ENCODE measurements at regions not wholly inside any gene's neighbourhood (a gene's known extent, or its start where the extent isn't known, plus 50 kb on each side); places are given as distances from the start of the nearest gene placed in this dataset.

DNA sequence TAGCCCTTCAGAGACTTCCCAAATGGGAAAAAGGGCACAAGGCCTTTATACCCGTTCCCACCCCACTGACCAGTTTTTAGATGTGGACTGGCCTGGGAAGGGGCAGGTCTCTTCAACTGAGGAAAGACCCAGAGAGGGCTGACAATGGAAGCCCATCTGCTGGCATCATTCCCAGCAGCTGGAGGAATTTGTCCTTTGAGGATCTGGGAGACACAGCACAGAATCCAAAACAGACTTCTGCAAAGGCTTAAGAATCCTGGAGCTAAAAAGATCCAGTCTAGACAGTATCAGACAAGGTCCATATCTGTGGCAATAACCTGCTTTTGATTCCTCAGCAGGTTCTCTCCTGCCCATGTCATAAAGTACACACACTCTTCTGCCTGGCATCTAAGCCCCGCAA is 329.2 kb downstream of the TMEM167A start:
- intact Hi-C loops (cut with micrococcal nuclease): no loop called here
- DNase-seq: no peak
- Mint-ChIP-seq H3K27me3 (no peaks in the 10 kb centered on the region), H3K4me3 (no peak overlapping the region), H3K4me1 (ENCODE audit: low read depth) (peaks cover 17% of the 10 kb centered on the region), H3K9me3 (peaks cover 7% of the 10 kb centered on the region), H3K36me3 (no peaks in the 10 kb centered on the region), H3K27ac (no peak overlapping the region)
- ChIA-PET CTCF (no interaction called here), POLR2A (no interaction called here)

DNA sequence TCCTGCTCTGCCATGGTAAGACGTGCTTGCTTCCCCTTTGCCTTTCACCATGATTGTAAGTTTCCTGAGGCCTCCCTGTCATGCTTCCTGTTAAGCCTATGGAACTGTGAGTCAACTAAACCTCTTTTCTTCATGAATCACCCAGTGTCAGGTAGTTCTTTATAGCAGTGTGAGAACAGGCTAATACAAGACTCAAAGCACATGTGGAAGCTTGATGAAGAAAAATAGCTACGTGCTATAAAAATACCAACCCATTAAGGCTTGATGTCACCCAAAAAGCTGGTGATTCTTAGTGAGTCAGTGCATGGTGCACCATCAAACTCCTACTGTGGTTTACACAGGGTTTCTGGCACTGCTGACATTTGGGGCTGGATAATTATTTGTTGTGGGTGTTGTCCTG is 332.2 kb downstream of the TMEM167A start:
- Mint-ChIP-seq H3K36me3 (no peaks in the 10 kb centered on the region), H3K9me3 (peaks cover 2% of the 10 kb centered on the region), H3K4me3 (no peak overlapping the region), H3K27me3 (no peaks in the 10 kb centered on the region), H3K27ac (no peak overlapping the region), H3K4me1 (ENCODE audit: low read depth) (peaks cover 17% of the 10 kb centered on the region)
- intact Hi-C loops (cut with micrococcal nuclease): no loop called here
- DNase-seq: no peak
- CTCF ChIA-PET: no interaction called here
- POLR2A ChIA-PET: no interaction called here

DNA sequence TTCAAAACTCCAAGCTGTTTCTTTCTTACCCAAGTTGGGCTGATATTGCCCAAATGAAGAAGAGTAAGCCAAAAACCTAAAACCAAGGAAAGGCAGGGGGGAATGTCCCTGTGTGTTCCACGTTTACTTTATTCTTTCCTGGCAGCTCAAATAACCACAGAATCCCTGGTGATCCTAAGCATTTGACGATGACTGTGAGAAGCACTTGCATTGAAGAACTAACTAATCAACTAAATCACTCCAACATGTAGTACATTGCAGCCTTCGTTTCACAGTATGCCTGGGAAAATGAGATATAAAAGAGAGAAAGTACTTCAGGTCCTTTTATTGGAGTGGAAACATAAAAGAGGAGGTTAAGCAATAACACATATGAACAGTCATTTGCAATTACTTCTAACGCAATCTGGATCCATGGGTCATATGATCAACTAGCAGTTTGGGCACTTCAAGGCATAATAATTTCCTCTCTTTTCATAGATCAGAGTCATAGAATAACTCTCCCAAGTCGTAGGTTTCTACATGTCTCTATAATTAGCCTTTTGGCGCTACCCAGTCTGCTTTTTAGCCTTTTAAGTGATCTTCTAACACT is 338.4 kb downstream of the TMEM167A start:
- Mint-ChIP-seq H3K4me3 (no peak overlapping the region), H3K9me3 (no peaks in the 10 kb centered on the region), H3K27ac (no peak overlapping the region), H3K36me3 (no peaks in the 10 kb centered on the region), H3K27me3 (no peaks in the 10 kb centered on the region), H3K4me1 (ENCODE audit: low read depth) (no peaks in the 10 kb centered on the region)
- ChIA-PET CTCF (no interaction called here), POLR2A (no interaction called here)
- intact Hi-C loops (cut with micrococcal nuclease): no loop called here
- no peak for DNase-seq

DNA sequence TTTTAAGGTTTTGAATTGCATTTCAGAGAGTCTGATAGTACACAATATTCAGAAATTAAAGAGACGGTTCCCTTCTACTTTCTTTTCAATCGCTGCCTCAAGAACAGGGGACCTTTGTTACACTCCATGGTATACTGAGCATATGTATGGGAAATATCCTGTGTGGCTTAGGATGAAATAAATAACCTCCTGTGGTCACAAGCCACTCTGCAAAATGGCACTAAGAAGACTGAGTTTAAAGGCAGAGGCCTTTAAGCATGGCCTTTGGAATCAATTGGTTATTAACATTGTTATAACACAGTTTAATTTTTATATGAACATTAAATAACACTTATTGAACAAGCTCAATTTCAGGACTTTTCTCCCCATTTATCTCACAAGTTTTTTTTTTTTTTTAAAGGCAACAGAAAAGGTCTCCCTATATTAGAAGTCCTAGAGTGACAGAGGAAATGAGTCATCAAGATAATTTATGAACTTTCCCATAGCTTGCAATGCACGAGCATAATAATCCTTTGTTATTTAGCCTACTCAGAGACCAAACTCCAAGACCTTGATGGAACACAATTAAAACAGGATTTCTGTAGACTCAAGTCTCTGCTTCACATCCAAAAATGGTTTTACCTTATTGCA is 341.9 kb downstream of the TMEM167A start:
- Mint-ChIP-seq H3K27ac (no peak overlapping the region), H3K4me3 (no peak overlapping the region), H3K4me1 (ENCODE audit: low read depth) (no peaks in the 10 kb centered on the region), H3K27me3 (no peaks in the 10 kb centered on the region), H3K36me3 (no peaks in the 10 kb centered on the region), H3K9me3 (no peaks in the 10 kb centered on the region)
- intact Hi-C loops (cut with micrococcal nuclease): no loop called here
- ChIA-PET CTCF (interaction anchor here (0.7 kb wide), 1 partner anchor 36 kb away, joined by 3 read pairs; no protein-coding TSS in a partner anchor), POLR2A (no interaction called here)
- no peak for DNase-seq

DNA sequence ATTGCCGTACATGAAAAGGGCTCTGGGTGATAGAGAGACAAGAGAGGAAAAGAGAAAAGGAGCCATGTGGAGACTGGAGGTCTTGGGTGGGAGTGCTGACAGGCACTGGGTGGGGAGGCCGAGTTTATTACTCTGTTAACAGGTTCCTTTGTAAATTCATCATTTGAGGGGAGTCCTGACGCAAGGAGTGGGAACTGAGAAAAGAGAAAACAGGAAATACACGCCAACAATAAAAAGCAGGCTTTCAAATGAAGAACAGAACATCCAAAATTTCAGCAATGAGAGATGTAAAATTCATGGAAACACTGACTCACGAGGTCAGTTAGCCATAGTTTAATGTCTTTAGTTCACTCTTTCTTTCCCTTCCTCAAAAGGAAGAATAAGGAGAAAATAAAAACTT is 342.8 kb downstream of the TMEM167A start:
- ChIA-PET CTCF (no interaction called here), POLR2A (no interaction called here)
- H3K4me3 Mint-ChIP-seq: no peak overlapping the region
- no peaks in the 10 kb centered on the region for H3K4me1 Mint-ChIP-seq (ENCODE audit: low read depth)
- DNase-seq: no peak
- H3K36me3 Mint-ChIP-seq: no peaks in the 10 kb centered on the region
- no peaks in the 10 kb centered on the region for H3K27me3 Mint-ChIP-seq
- no peaks in the 10 kb centered on the region for H3K9me3 Mint-ChIP-seq
- no peak overlapping the region for H3K27ac Mint-ChIP-seq
- intact Hi-C loops (cut with micrococcal nuclease): no loop called here

DNA sequence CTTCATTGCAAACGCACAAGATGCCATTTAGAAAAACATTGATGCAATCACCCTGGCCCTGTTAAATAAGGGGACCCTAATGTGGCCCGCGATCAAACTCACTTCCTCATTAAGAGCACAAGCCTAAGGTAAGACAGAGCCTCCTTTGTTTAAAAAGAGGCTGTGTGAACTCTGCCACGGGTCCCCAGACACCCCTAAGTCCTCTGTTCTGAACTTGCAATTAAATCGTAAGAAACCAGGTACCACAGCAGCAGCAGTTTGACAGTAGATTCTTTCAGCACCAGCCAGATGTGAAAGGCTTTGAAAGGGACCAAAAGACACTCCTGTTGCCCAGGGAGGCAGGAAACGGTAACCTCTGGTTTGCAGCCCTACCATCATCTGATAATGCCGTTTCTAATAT is 346.3 kb downstream of the TMEM167A start:
- Mint-ChIP-seq H3K9me3 (no peaks in the 10 kb centered on the region), H3K27ac (no peak overlapping the region), H3K36me3 (no peaks in the 10 kb centered on the region), H3K4me3 (no peak overlapping the region), H3K27me3 (no peaks in the 10 kb centered on the region), H3K4me1 (ENCODE audit: low read depth) (no peaks in the 10 kb centered on the region)
- CTCF ChIA-PET: no interaction called here
- POLR2A ChIA-PET: interaction anchor here (0.5 kb wide), 1 partner anchor 25 kb away, joined by 3 read pairs; no protein-coding TSS in a partner anchor
- no peak for DNase-seq
- intact Hi-C loops (cut with micrococcal nuclease): no loop called here

DNA sequence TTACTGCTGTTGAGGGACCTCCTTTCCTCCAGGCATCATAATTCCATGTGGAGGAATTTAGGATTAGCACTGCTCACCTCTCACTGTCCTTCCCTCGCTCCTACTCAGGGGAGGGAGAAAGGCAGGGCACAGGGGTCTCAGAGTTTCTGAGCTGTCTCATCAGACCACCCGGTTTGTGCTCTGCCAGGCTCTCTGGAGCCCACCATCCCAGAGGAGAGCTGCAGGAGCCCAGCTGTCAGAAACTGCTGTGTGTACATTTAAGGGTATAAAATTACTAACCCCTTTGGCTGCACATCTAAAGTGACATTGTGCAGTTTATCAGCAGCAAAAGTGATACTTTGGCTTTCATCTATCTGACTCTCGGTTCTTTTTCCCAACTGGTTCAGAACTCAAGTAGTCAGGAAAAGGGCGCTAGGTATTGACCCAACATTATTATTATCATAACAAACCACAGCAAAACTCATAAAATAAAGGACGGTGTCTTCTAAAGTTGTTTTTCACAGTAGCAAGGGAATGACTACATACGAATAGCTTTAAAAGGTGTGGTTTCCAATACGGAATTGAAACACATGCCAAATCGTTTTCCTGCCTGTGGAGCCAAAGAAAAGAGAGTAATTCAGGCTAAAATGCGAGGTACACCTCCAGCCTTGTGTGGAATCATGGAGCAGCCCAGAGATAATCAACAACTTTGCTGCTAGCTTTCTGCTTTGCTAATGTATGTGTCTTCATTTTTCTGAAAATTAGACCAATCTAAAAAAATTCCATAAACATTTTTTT is 348.1 kb downstream of the TMEM167A start:
- Mint-ChIP-seq H3K4me3 (no peak overlapping the region), H3K4me1 (ENCODE audit: low read depth) (no peaks in the 10 kb centered on the region), H3K27ac (no peak overlapping the region), H3K36me3 (no peaks in the 10 kb centered on the region), H3K27me3 (no peaks in the 10 kb centered on the region), H3K9me3 (no peaks in the 10 kb centered on the region)
- ChIA-PET CTCF (no interaction called here), POLR2A (no interaction called here)
- no peak for DNase-seq
- intact Hi-C loops (cut with micrococcal nuclease): no loop called here

DNA sequence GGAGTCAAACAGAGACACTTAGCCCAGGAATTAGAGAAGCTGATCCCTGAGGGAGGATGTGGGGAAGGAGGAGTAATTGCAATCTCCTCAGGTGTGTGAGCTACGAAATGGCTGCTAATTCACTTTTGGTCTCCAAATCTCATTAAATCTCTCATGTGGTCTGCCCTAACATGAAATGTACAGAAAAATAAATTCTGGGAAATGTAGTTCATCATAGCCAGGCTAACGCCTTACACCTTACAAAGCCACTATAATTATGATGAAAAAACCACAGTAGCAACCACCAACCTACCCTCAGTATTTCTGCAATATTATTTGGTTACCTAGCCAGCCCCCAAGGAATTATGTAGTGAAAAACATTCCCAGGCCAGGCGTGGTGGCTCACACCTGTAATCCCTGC is 354.0 kb downstream of the TMEM167A start:
- Mint-ChIP-seq H3K4me1 (ENCODE audit: low read depth) (no peaks in the 10 kb centered on the region), H3K36me3 (no peaks in the 10 kb centered on the region), H3K9me3 (no peaks in the 10 kb centered on the region), H3K4me3 (no peak overlapping the region), H3K27me3 (peaks cover 1% of the 10 kb centered on the region), H3K27ac (no peak overlapping the region)
- ChIA-PET POLR2A (no interaction called here), CTCF (no interaction called here)
- no peak for DNase-seq
- intact Hi-C loops (cut with micrococcal nuclease): no loop called here

DNA sequence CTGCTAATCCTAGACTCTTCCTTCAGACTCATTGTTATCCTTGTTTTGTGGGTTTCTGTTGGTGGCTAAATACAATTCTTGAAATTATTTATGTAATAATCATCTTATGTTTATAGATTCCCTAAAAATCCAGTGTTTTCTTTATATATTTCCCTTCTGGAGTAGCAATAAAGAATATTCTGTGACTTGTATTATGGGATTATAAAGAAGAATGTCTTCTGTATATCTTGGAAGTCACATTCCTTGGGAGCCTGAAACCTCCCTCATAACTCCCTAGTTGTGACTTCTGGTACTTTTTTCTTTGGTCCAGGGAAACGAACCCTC is 356.1 kb downstream of the TMEM167A start:
- no peak overlapping the region for H3K27ac Mint-ChIP-seq
- peaks cover 1% of the 10 kb centered on the region for H3K27me3 Mint-ChIP-seq
- ChIA-PET CTCF (interaction anchor here (0.8 kb wide), 1 partner anchor 162 kb away, joined by 3 read pairs; no protein-coding TSS in a partner anchor), POLR2A (no interaction called here)
- peaks cover 3% of the 10 kb centered on the region for H3K4me1 Mint-ChIP-seq (ENCODE audit: low read depth)
- H3K9me3 Mint-ChIP-seq: no peaks in the 10 kb centered on the region
- DNase-seq: no peak
- intact Hi-C loops (cut with micrococcal nuclease): no loop called here
- no peaks in the 10 kb centered on the region for H3K36me3 Mint-ChIP-seq
- no peak overlapping the region for H3K4me3 Mint-ChIP-seq

DNA sequence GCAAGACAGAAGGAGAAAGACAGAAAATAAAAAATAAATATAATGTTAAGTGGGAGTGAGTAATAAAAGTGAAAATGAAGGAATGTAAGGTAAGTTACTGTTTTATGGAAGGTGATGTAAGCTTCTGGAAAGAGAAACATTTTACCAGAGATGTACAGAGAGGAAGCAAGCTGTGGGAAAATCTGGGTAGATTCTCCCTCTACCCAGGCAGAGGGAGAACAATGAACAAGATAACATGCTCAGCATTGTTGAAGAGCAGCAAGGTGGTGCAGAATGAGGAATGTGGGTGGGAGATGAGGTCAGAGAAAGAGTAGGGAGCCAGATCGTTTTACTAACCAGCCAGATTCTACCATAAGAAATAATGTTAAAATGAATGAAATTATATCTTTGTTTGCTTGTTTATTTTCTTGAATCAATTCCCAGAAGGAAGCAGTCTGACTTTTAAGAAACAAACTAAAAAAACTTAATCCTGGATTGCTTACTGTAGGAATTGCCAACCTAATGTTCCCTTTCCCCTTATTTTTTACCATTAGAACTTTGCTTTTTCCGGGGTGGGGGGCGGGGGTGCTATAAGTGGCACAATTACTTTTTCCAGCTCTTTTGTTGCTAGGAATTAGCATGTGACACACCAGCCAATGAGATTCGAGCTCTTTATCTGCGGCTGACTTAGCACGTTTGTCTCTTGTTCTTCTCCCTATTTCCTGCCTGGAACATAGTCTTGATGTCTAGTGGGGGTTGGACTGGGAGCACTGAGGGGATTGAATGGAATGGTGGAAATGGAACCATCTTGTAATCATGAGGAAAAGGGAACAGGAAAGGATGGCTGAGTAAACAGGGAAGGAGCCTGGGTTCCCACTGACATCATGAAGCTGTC is 356.7 kb downstream of the TMEM167A start:
- no peaks in the 10 kb centered on the region for H3K36me3 Mint-ChIP-seq
- H3K27me3 Mint-ChIP-seq: peaks cover 1% of the 10 kb centered on the region
- H3K9me3 Mint-ChIP-seq: no peaks in the 10 kb centered on the region
- POLR2A ChIA-PET: no interaction called here
- peaks cover 3% of the 10 kb centered on the region for H3K4me1 Mint-ChIP-seq (ENCODE audit: low read depth)
- intact Hi-C loops (cut with micrococcal nuclease): no loop called here
- DNase-seq: no peak
- CTCF ChIA-PET: no interaction called here
- no peak overlapping the region for H3K4me3 Mint-ChIP-seq
- no peak overlapping the region for H3K27ac Mint-ChIP-seq

DNA sequence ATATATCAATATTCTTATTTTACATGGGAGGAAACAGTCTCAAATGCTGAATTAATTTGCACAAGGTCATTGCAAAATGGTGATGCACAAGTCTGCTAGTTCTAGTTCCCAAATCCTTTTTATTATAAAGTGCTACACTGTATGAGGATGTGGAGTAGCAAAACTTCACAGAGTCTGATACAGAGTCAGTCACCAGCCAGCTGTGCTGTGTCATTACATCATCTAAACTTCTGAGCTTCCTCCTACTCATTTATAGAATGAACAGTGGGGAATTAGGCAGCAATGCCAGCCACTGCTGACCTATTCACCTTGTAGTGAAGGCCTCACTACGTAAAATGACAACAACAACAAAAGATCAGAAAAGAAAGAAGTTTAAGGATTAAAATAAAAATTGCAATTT is 357.8 kb downstream of the TMEM167A start:
- H3K27me3 Mint-ChIP-seq: peaks cover 1% of the 10 kb centered on the region
- H3K27ac Mint-ChIP-seq: no peak overlapping the region
- POLR2A ChIA-PET: no interaction called here
- no peaks in the 10 kb centered on the region for H3K9me3 Mint-ChIP-seq
- intact Hi-C loops (cut with micrococcal nuclease): no loop called here
- H3K4me1 Mint-ChIP-seq (ENCODE audit: low read depth): peaks cover 3% of the 10 kb centered on the region
- H3K36me3 Mint-ChIP-seq: no peaks in the 10 kb centered on the region
- CTCF ChIA-PET: interaction anchor here (0.6 kb wide), 1 partner anchor 314 kb away, joined by 3 read pairs; no protein-coding TSS in a partner anchor
- no peak overlapping the region for H3K4me3 Mint-ChIP-seq
- DNase-seq: no peak

DNA sequence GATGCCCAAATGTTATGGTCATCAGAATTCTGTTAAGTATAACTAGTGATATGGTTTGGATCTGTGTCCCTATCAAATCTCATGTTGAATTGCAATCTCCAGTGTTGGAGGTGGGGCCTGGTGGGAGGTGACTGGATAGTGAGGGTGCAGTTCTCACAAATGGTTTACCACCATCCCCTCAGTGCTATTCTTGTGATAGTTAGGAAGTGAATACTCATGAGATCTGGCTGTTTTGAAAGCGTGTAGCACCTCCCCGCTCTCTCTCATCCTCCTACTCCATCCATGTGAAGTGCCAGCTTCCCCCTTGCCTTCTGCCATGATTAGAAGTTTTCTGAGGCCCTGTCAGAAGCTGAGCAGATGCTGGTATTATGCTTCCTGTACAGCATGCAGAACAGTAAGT is 359.5 kb downstream of the TMEM167A start:
- Mint-ChIP-seq H3K4me1 (ENCODE audit: low read depth) (peaks cover 3% of the 10 kb centered on the region), H3K9me3 (no peaks in the 10 kb centered on the region), H3K27ac (no peak overlapping the region), H3K36me3 (no peaks in the 10 kb centered on the region), H3K27me3 (peaks cover 1% of the 10 kb centered on the region), H3K4me3 (no peak overlapping the region)
- intact Hi-C loops (cut with micrococcal nuclease): no loop called here
- ChIA-PET CTCF (no interaction called here), POLR2A (no interaction called here)
- no peak for DNase-seq
